GM23338 (cell line): ENCODE measurements at regions not wholly inside any gene's neighbourhood (a gene's known extent, or its start where the extent isn't known, plus 50 kb on each side); places are given as distances from the start of the nearest gene placed in this dataset.

Experiments used
- ATAC-seq: fragments of 200-7000 bp; cut with Tn5 transposase; 3 replicates; pipeline ENCODE4 v1.9.1; 2020
- DNase-seq: peaks from one replicate; pipeline ENCODE4 v3.0.0-alpha.2; 2015; ENCODE audit warnings: low spot score
- H2AFZ ChIP-seq: fragments of 200-600 bp; sonication (generic); 2 replicates; pipeline ENCODE4 v1.8.0; 2016; ENCODE audit warnings: antibody characterized with exemption, mild to moderate bottlenecking, moderate library complexity
- H3F3A ChIP-seq: fragments of 200-600 bp; sonication (generic); replicated peaks from 2 replicates; pipeline ENCODE4 v1.8.0; 2017; ENCODE audit warnings: antibody characterized with exemption, mixed run types, low read depth
- H3K27ac ChIP-seq: fragments of 200-600 bp; sonication (generic); 2 replicates; pipeline ENCODE4 v1.6.1; 2016; ENCODE audit warnings: low read depth
- H3K27me3 ChIP-seq: fragments of 200-600 bp; sonication (generic); 2 replicates; pipeline ENCODE4 v1.8.0; 2016; ENCODE audit warnings: mild to moderate bottlenecking, mixed run types, moderate library complexity; ENCODE audit not compliant: insufficient read depth
- H3K36me3 ChIP-seq: fragments of 200-600 bp; sonication (generic); 2 replicates; pipeline ENCODE4 v1.8.0; 2016; ENCODE audit warnings: mild to moderate bottlenecking; ENCODE audit not compliant: insufficient read depth
- H3K4me1 ChIP-seq: fragments of 200-600 bp; sonication (generic); 2 replicates; pipeline ENCODE4 v1.8.0; 2016; ENCODE audit warnings: mild to moderate bottlenecking, moderate library complexity; ENCODE audit not compliant: insufficient read depth
- H3K4me2 ChIP-seq: fragments of 200-600 bp; sonication (generic); 2 replicates; pipeline ENCODE4 v1.7.1; 2017; ENCODE audit warnings: mixed run types
- H3K4me3 ChIP-seq: fragments of 200-600 bp; sonication (generic); 2 replicates; pipeline ENCODE4 v1.6.1; 2016; ENCODE audit warnings: mixed run types
- H3K79me2 ChIP-seq: fragments of 200-600 bp; sonication (generic); replicated peaks from 2 replicates; pipeline ENCODE4 v1.8.0; 2017; ENCODE audit warnings: mild to moderate bottlenecking; ENCODE audit not compliant: insufficient read depth
- H3K9me2 ChIP-seq: fragments of 200-600 bp; sonication (generic); 2 replicates; pipeline ENCODE4 v1.8.0; 2017; ENCODE audit not compliant: insufficient read depth
- H4K20me1 ChIP-seq: fragments of 200-600 bp; sonication (generic); replicated peaks from 2 replicates; pipeline ENCODE4 v1.8.0; 2017; ENCODE audit warnings: mild to moderate bottlenecking; ENCODE audit not compliant: insufficient read depth
- H3K27ac Mint-ChIP-seq: 2 replicates; pipeline ENCODE4 v1.8.0; 2020; ENCODE audit warnings: inconsistent platforms, mild to moderate bottlenecking, moderate library complexity, mixed read lengths
- H3K27me3 Mint-ChIP-seq: 3 replicates; pipeline ENCODE4 v1.8.0; 2022; ENCODE audit warnings: low read depth, mild to moderate bottlenecking, moderate library complexity, mixed read lengths, inconsistent platforms; ENCODE audit not compliant: insufficient read depth, poor library complexity
- H3K36me3 Mint-ChIP-seq: 3 replicates; pipeline ENCODE4 v1.8.0; 2021; ENCODE audit warnings: low read depth, mild to moderate bottlenecking, inconsistent platforms, moderate library complexity, mixed read lengths
- H3K4me1 Mint-ChIP-seq: 3 replicates; pipeline ENCODE4 v1.8.0; 2020; ENCODE audit warnings: mild to moderate bottlenecking, inconsistent platforms, mixed read lengths
- H3K4me3 Mint-ChIP-seq: 3 replicates; pipeline ENCODE4 v1.8.0; 2021; ENCODE audit warnings: moderate library complexity, mild to moderate bottlenecking, inconsistent platforms, mixed read lengths
- H3K9me3 Mint-ChIP-seq: 3 replicates; pipeline ENCODE4 v1.8.0; 2020; ENCODE audit warnings: moderate library complexity, mild to moderate bottlenecking, inconsistent platforms, mixed read lengths
- CREB1 ChIP-seq: fragments of 250-450 bp; sonication (Bioruptor Pico); IDR thresholded peaks from 2 replicates; pipeline ENCODE4 v1.5.0; 2020; ENCODE audit warnings: low read depth, mild to moderate bottlenecking, moderate library complexity
- CTCF ChIP-seq, 2 experiments: fragments of 200-600 bp in 1 of 2; sonication (generic) in 1 of 2; conservative IDR thresholded peaks; 2 replicates each; pipeline versions ENCODE4 v1.5.1 to v1.6.1; 2016 to 2017; ENCODE audit warnings: antibody characterized with exemption in 2 of 2, low read depth in 2 of 2, mild to moderate bottlenecking in 2 of 2, moderate library complexity in 1 of 2
- ETS1 ChIP-seq: IDR thresholded peaks from 2 replicates; pipeline ENCODE4 v1.6.1; 2016; ENCODE audit warnings: antibody characterized with exemption
- JUNB ChIP-seq: IDR thresholded peaks from one replicate; pipeline ENCODE4 v1.6.1; 2016; ENCODE audit warnings: antibody characterized with exemption; ENCODE audit not compliant: unreplicated experiment
- NANOG ChIP-seq: IDR thresholded peaks from 2 replicates; pipeline ENCODE4 v1.6.1; 2016; ENCODE audit warnings: antibody characterized with exemption, borderline replicate concordance
- REST ChIP-seq: IDR thresholded peaks from one replicate; pipeline ENCODE4 v1.6.1; 2018; ENCODE audit warnings: antibody characterized with exemption; ENCODE audit not compliant: unreplicated experiment
- STAT1 ChIP-seq: IDR thresholded peaks from one replicate; pipeline ENCODE4 v1.6.1; 2016; ENCODE audit warnings: antibody characterized with exemption; ENCODE audit not compliant: unreplicated experiment
- ZNF114 ChIP-seq: fragments of 250-450 bp; sonication (Bioruptor Pico); IDR thresholded peaks from 2 replicates; pipeline ENCODE4 v1.5.0; 2020; ENCODE audit warnings: mild to moderate bottlenecking, moderate library complexity
- ZNF462 ChIP-seq: fragments of 250-450 bp; sonication (Bioruptor Pico); IDR thresholded peaks from 2 replicates; pipeline ENCODE4 v1.5.0; 2020; ENCODE audit warnings: mild to moderate bottlenecking, moderate library complexity

GRCh38 chr1:42000766-42001165 lies 82.0 kb upstream of the HIVEP3 start:
- no peaks in the 10 kb centered on the region for H3K9me3 Mint-ChIP-seq
- H3K36me3 Mint-ChIP-seq, result no peaks in the 10 kb centered on the region
- Histone ChIP-seq H3F3A (no peaks in the 10 kb centered on the region), H4K20me1 (no peaks in the 10 kb centered on the region), H3K27me3 (no peaks in the 10 kb centered on the region), H2AFZ (no peak overlapping the region), H3K79me2 (no peaks in the 10 kb centered on the region), H3K27ac (no peak overlapping the region), H3K4me2 (no peak overlapping the region), H3K4me3 (no peak overlapping the region), H3K9me2 (no peaks in the 10 kb centered on the region; the same call in 1 of the 2 replicates), H3K36me3 (no peaks in the 10 kb centered on the region), H3K4me1 (0 out of 2 replicates have a peak, but pooled peaks cover 5% of the 10 kb centered on the region)
- TF ChIP-seq NANOG (no peak), STAT1 (no peak), CTCF (conservative IDR thresholded peaks at IDR 0.05; ENCODE audit: low read depth in 2 of 2) (no peak), REST (no peak), CREB1 (CRISPR knock-in tag) (no peak), ETS1 (no peak)
- H3K27ac Mint-ChIP-seq, result no peak overlapping the region
- H3K4me3 Mint-ChIP-seq, result no peak overlapping the region
- DNase-seq, result no peak
- H3K27me3 Mint-ChIP-seq, result peaks cover 2% of the 10 kb centered on the region
- ATAC-seq, result no peak
- H3K4me1 Mint-ChIP-seq, result peaks cover 3% of the 10 kb centered on the region; the same call in 1 of the 3 replicates

GRCh38 chr1:41999884-42000283 lies 81.2 kb upstream of the HIVEP3 start:
- no peaks in the 10 kb centered on the region for H3K9me3 Mint-ChIP-seq
- H3K4me2 ChIP-seq, result no peak overlapping the region
- H3K4me3 Mint-ChIP-seq, result no peak overlapping the region
- H3K9me2 ChIP-seq, result no peaks in the 10 kb centered on the region; the same call in 1 of the 2 replicates
- no peak overlapping the region for H3K27ac ChIP-seq
- no peak for ATAC-seq
- no peaks in the 10 kb centered on the region for H3K36me3 Mint-ChIP-seq
- peaks cover 2% of the 10 kb centered on the region for H3K27me3 Mint-ChIP-seq
- no peaks in the 10 kb centered on the region for H3F3A ChIP-seq
- H4K20me1 ChIP-seq, result no peaks in the 10 kb centered on the region
- no peak overlapping the region for H2AFZ ChIP-seq
- peaks cover 3% of the 10 kb centered on the region; the same call in 1 of the 3 replicates for H3K4me1 Mint-ChIP-seq
- H3K27me3 ChIP-seq, result no peaks in the 10 kb centered on the region
- 0 out of 2 replicates have a peak, but pooled peaks cover 5% of the 10 kb centered on the region for H3K4me1 ChIP-seq
- DNase-seq, result no peak
- no peak overlapping the region for H3K27ac Mint-ChIP-seq
- no peaks in the 10 kb centered on the region for H3K36me3 ChIP-seq
- H3K4me3 ChIP-seq, result no peak overlapping the region
- H3K79me2 ChIP-seq, result no peaks in the 10 kb centered on the region
- TF ChIP-seq ZNF114 (CRISPR knock-in tag) (no peak), ZNF462 (CRISPR knock-in tag) (no peak), STAT1 (no peak), JUNB (no peak)
